Activated CD4-positive, alpha-beta T cell treated with anti-CD3 and anti-CD28 coated beads for 4 hours (primary cell): ENCODE measurements at regions not wholly inside any gene's neighbourhood (a gene's known extent, or its start where the extent isn't known, plus 50 kb on each side); places are given as distances from the start of the nearest gene placed in this dataset.

Source experiments
- DNase-seq, 2 donors: peaks; one replicate each; pipeline ENCODE4 v3.0.0-alpha.2; 2020

GRCh38 chr5:174338185-174339010 lies 292.9 kb downstream of the NSG2 start:
- no peak for DNase-seq

- no peak for DNase-seq
Observed at GRCh38 chr5:174339130-174339529, 293.6 kb downstream of the NSG2 start.

GRCh38 chr5:174340226-174340625 lies 294.7 kb downstream of the NSG2 start:
- no peak for DNase-seq

GRCh38 chr5:174342696-174343095 lies 297.2 kb downstream of the NSG2 start:
- no peak for DNase-seq

GRCh38 chr5:174343826-174344225 lies 298.3 kb downstream of the NSG2 start:
- DNase-seq = no peak

- DNase-seq = no peak
Observed at GRCh38 chr5:174344335-174344734, 298.8 kb downstream of the NSG2 start.

GRCh38 chr5:174347183-174347582 lies 301.7 kb downstream of the NSG2 start:
- DNase-seq = no peak

- no peak for DNase-seq
Observed at GRCh38 chr5:174348311-174348981, 302.9 kb downstream of the NSG2 start.

- no peak for DNase-seq
Observed at GRCh38 chr5:174352681-174353080, 307.2 kb downstream of the NSG2 start.

GRCh38 chr5:174354571-174354970 lies 309.1 kb downstream of the NSG2 start:
- DNase-seq = no peak

GRCh38 chr5:174355208-174355612 lies 309.7 kb downstream of the NSG2 start:
- no peak for DNase-seq

GRCh38 chr5:174355995-174356394 lies 310.5 kb downstream of the NSG2 start:
- DNase-seq = no peak

- no peak for DNase-seq
Observed at GRCh38 chr5:174356536-174356935, 311.0 kb downstream of the NSG2 start.

GRCh38 chr5:174358276-174358675 lies 312.8 kb downstream of the NSG2 start:
- DNase-seq = no peak

GRCh38 chr5:174359071-174359470 lies 313.6 kb downstream of the NSG2 start:
- no peak for DNase-seq

- no peak for DNase-seq
Observed at GRCh38 chr5:174362514-174362913, 317.0 kb downstream of the NSG2 start.

- no peak for DNase-seq
Observed at GRCh38 chr5:174363934-174364333, 318.4 kb downstream of the NSG2 start.

- DNase-seq = no peak
Observed at GRCh38 chr5:174364676-174365075, 319.2 kb downstream of the NSG2 start.

GRCh38 chr5:174371600-174372094 lies 326.1 kb downstream of the NSG2 start:
- DNase-seq = no peak

GRCh38 chr5:174374206-174374605 lies 328.7 kb downstream of the NSG2 start:
- DNase-seq = no peak

- no peak for DNase-seq
Observed at GRCh38 chr5:174376056-174376455, 330.6 kb downstream of the NSG2 start.

GRCh38 chr5:174376726-174377373 lies 331.3 kb downstream of the NSG2 start:
- no peak for DNase-seq

- DNase-seq = no peak
Observed at GRCh38 chr5:174378121-174378874, 332.8 kb downstream of the NSG2 start.
